Erythroblast (primary cell): ENCODE measurements at regions not wholly inside any gene's neighbourhood (a gene's known extent, or its start where the extent isn't known, plus 50 kb on each side); places are given as distances from the start of the nearest gene placed in this dataset.

Experiments
- GATA1 ChIP-seq: IDR thresholded peaks from 2 replicates; pipeline ENCODE4 v1.6.1; 2011; ENCODE audit warnings: low read depth, mild to moderate bottlenecking, control low read depth, low read length, moderate library complexity
- POLR2A ChIP-seq: IDR thresholded peaks from 2 replicates; pipeline ENCODE4 v1.6.1; 2011; ENCODE audit warnings: mild to moderate bottlenecking, low read length

DNA sequence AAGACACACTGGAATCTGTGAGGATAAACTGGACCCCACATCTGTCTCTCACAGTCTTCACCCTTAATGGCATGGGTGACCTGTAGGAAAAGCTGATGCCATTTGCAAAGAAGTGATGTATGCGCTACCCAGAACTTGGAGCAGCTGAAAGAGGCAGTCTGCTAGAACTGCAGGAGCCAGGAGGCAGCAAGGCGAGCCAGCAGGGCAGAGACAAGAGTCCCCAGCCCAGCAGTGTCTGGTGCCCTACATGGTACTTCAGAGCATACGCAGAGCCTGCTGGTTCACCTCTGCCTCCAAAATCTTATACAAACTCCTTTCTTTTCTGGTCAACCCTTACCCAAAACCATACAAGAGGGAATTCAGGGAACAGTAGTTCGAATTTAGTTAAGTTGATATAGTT, 683.1 kb upstream of the RAB6C start:
- no peak for TF ChIP-seq POLR2A
- no peak for TF ChIP-seq GATA1
